BJ (cell line): ENCODE measurements at regions not wholly inside any gene's neighbourhood (a gene's known extent, or its start where the extent isn't known, plus 50 kb on each side); places are given as distances from the start of the nearest gene placed in this dataset.

Experiments
- CTCF ChIA-PET: fragments of 350-600 bp; formaldehyde crosslinking; extraction: SDS; loops from one replicate; lab custom pipeline; 2021; ENCODE audit warnings: antibody characterized with exemption, inconsistent platforms; lab: Yijun Ruan, JAX
- POLR2A ChIA-PET: fragments of 300-600 bp; sonication (Branson Sonifier 250); formaldehyde crosslinking; extraction: SDS; loops from one replicate; lab custom pipeline; 2021; ENCODE audit warnings: antibody characterized with exemption; lab: Charles Lee
- DNase-seq: peaks from one replicate; pipeline ENCODE4 v3.0.0-alpha.2; 2011; ENCODE audit warnings: low read depth
- H3K27me3 ChIP-seq: 2 replicates; pipeline ENCODE4 v1.6.0; 2011; ENCODE audit warnings: low read length; ENCODE audit not compliant: control insufficient read depth, insufficient read depth
- H3K36me3 ChIP-seq: 2 replicates; pipeline ENCODE4 v1.5.1; 2011; ENCODE audit warnings: low read length; ENCODE audit not compliant: control insufficient read depth, insufficient read depth
- H3K4me3 ChIP-seq: 2 replicates; pipeline ENCODE4 v1.5.1; 2011; ENCODE audit warnings: low read depth, mild to moderate bottlenecking, control low read depth, low read length
- TF ChIP-seq, protein P1 (sequence below): IDR thresholded peaks from 2 replicates; pipeline ENCODE4 v1.5.1; 2011; ENCODE audit warnings: low read depth, mild to moderate bottlenecking, control low read depth, inconsistent platforms, low read length, moderate library complexity; ENCODE audit not compliant: insufficient read depth

DNA sequence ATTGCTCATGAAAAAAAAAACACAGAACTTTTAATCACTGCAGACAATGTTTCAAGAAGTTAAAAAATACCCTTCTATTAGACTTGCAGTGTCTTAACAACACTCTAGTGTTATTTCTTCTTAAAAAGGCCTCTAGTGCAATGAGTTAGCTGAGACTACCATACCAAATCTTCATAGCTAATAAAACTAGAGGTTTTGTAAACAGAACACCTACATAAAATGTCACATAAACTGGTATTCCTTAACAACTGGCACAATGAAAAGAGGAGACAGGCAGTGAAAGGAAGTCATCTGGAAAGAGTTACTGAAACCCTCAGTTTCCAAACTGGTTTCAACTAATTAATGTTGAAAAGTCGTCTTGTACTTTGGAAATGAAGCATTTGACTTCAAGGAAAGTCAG lies 394.2 kb upstream of the PMFBP1 start:
- ChIA-PET CTCF (no interaction called here), POLR2A (no interaction called here)
- TF ChIP-seq, protein P1, sequence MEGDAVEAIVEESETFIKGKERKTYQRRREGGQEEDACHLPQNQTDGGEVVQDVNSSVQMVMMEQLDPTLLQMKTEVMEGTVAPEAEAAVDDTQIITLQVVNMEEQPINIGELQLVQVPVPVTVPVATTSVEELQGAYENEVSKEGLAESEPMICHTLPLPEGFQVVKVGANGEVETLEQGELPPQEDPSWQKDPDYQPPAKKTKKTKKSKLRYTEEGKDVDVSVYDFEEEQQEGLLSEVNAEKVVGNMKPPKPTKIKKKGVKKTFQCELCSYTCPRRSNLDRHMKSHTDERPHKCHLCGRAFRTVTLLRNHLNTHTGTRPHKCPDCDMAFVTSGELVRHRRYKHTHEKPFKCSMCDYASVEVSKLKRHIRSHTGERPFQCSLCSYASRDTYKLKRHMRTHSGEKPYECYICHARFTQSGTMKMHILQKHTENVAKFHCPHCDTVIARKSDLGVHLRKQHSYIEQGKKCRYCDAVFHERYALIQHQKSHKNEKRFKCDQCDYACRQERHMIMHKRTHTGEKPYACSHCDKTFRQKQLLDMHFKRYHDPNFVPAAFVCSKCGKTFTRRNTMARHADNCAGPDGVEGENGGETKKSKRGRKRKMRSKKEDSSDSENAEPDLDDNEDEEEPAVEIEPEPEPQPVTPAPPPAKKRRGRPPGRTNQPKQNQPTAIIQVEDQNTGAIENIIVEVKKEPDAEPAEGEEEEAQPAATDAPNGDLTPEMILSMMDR, result no peak
- Histone ChIP-seq H3K36me3 (no peaks in the 10 kb centered on the region), H3K27me3 (no peaks in the 10 kb centered on the region), H3K4me3 (no peak overlapping the region)
- no peak for DNase-seq

DNA sequence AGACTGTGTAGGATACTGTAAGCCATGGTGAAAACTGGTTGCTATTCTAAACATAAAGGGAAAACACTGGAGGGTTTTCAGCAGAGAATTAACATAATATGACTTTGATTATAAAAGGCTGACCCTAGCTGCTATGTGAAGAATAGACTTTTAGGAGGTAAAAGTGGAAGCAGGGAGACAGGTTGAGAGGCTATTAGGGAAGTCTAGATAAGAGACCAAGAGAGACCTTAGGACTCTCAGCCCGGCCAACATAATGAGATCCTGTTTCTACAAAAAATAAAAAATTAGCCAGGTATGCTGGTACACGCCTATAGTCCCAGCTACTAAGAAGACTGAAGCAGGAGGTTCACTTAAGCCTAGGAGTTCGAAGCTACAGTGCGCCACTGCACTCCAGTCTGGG lies 393.2 kb upstream of the PMFBP1 start:
- TF ChIP-seq, protein P1, result no peak
- ChIA-PET CTCF (no interaction called here), POLR2A (no interaction called here)
- no peaks in the 10 kb centered on the region for H3K27me3 ChIP-seq
- no peak overlapping the region for H3K4me3 ChIP-seq
- DNase-seq, result no peak
- H3K36me3 ChIP-seq, result no peaks in the 10 kb centered on the region

DNA sequence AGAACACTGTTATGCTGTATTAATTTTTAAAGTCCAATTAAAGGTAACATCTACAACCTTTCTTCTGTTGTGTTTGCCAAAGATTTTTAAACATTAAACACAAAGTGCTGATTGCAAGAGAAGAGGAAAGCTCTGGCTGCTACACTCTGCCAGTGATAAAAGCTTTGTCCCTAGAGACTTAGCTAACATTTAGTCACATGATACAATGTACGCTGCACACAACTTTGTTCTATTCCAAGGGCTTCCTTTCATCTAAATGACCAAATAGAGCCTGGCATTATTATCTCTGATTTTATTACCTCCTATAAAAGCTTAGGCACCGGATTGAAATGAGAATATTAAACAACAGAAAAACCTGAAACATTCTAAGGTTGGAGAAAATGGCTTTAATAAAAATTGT lies 388.7 kb upstream of the PMFBP1 start:
- H3K4me3 ChIP-seq, result no peak overlapping the region
- ChIA-PET POLR2A (no interaction called here), CTCF (no interaction called here)
- no peaks in the 10 kb centered on the region for H3K36me3 ChIP-seq
- no peak for DNase-seq
- TF ChIP-seq, protein P1, result no peak
- H3K27me3 ChIP-seq, result no peaks in the 10 kb centered on the region

DNA sequence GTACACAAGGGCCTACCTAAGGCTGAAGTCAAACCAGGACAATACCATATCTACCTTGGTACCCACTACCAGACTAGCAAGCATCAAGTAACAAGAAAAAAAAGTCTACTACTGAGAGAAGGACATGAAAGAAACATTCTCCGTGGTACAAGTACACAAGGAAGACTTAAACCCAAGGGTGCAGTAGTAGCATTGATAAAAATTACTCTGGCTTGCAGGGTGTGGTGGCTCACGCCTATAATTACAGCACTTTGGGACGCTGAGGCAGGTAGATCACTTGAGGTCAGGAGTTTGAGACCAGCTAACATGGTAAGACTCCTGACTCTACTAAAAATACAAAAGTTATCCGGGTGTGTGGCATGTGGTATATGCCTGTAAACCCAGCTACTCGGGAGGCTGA lies 386.5 kb upstream of the PMFBP1 start:
- Histone ChIP-seq H3K27me3 (no peaks in the 10 kb centered on the region), H3K36me3 (no peaks in the 10 kb centered on the region), H3K4me3 (no peak overlapping the region)
- TF ChIP-seq, protein P1, result no peak
- CTCF ChIA-PET, result no interaction called here
- POLR2A ChIA-PET, result no interaction called here
- DNase-seq, result no peak

DNA sequence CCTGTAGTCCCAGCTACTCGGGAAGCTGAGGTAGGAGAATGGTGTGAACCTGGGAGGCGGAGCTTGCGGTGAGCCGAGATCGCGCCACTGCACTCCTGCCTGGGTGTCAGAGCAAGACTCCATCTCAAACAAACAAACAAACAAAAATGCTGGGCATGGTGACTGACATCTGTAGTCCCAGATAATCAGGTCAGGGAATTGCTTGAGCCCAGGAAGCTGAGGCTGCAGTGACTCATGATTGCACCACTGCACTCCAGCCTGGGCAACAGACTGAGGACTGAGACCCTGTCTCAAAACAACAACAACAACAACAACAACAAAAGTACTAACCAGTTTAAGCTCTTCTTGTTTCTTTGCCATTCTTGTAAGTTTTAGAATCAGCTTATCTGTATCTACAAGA lies 383.0 kb upstream of the PMFBP1 start:
- ChIA-PET CTCF (interaction anchor here (0.6 kb wide), 1 partner anchor 33 kb away, joined by 3 read pairs; no protein-coding TSS in a partner anchor), POLR2A (no interaction called here)
- Histone ChIP-seq H3K4me3 (no peak overlapping the region), H3K27me3 (no peaks in the 10 kb centered on the region), H3K36me3 (no peaks in the 10 kb centered on the region)
- TF ChIP-seq, protein P1, result no peak
- DNase-seq, result no peak
